ENCODE measurements at regions not wholly inside any gene's neighbourhood (a gene's known extent, or its start where the extent isn't known, plus 50 kb on each side); places are given as distances from the start of the nearest gene placed in this dataset.

- Histone ChIP-seq H3K4me1 (replicated peaks in 1 of 4; ENCODE audit: control insufficient read depth in 3 of 4, insufficient read depth in 4 of 4, low read length in 3 of 4) (no peaks in the 10 kb centered on the region; a peak in 1 of 7 replicates), H3K36me3 (ENCODE audit: control insufficient read depth in 2 of 4, insufficient read depth in 4 of 4, low read length in 3 of 4) (no peaks in the 10 kb centered on the region), H4K5ac (ENCODE audit: insufficient read length, low read depth, low read length) (no peak overlapping the region), H2BK20ac (ENCODE audit: low read length) (no peak overlapping the region), H2AK5ac (ENCODE audit: low read depth, low read length) (no peak overlapping the region), H3K79me2 (ENCODE audit: control insufficient read depth in 1 of 2, insufficient read depth in 2 of 2, low read length in 2 of 2) (no peaks in the 10 kb centered on the region), H3K27me3 (replicated peaks in 1 of 4; ENCODE audit: control insufficient read depth in 3 of 4, extremely low read depth in 1 of 4, insufficient read depth in 3 of 4, low read length in 3 of 4) (no peaks in the 10 kb centered on the region), H2AFZ (ENCODE audit: low read length) (no peak overlapping the region), H3K79me1 (ENCODE audit: low read depth, low read length) (no peaks in the 10 kb centered on the region), H2BK120ac (replicated peaks; ENCODE audit: low read depth, low read length) (no peak overlapping the region), H3K9me3 (ENCODE audit: insufficient read depth in 2 of 2, low read depth in 1 of 2, low read length in 1 of 2) (no peaks in the 10 kb centered on the region), H3K23me2 (ENCODE audit: low read depth, low read length) (no peaks in the 10 kb centered on the region), H4K91ac (replicated peaks; ENCODE audit: insufficient read length, low read length) (no peak overlapping the region), H3K14ac (ENCODE audit: insufficient read length) (no peak overlapping the region), H2BK12ac (ENCODE audit: low read depth, low read length) (no peak overlapping the region), H4K8ac (ENCODE audit: extremely low read depth, insufficient read depth, low read length) (no peak overlapping the region), H3K23ac (ENCODE audit: insufficient read length) (no peak overlapping the region), H3K9ac (replicated peaks in 1 of 4; ENCODE audit: extremely low read depth in 1 of 4, low read depth in 3 of 4, low read length in 3 of 4) (no peak overlapping the region), H3K4ac (replicated peaks; ENCODE audit: insufficient read length, low read depth, low read length) (no peak overlapping the region), H2BK5ac (ENCODE audit: low read depth, low read length) (no peak overlapping the region), H3K56ac (replicated peaks; ENCODE audit: insufficient read length, low read depth, low read length) (no peak overlapping the region), H3K18ac (ENCODE audit: extremely low read depth, low read length) (no peak overlapping the region), H2BK15ac (ENCODE audit: low read length) (no peak overlapping the region), H3K4me3 (ENCODE audit: extremely low read depth in 1 of 4, insufficient read depth in 2 of 4, low read depth in 3 of 4, low read length in 4 of 4) (no peak overlapping the region), H4K20me1 (replicated peaks in 1 of 2; ENCODE audit: control insufficient read depth in 1 of 2, insufficient read depth in 2 of 2, low read length in 2 of 2) (no peaks in the 10 kb centered on the region), H3K27ac (ENCODE audit: low read depth, low read length) (no peak overlapping the region), H3K4me2 (ENCODE audit: insufficient read depth in 1 of 2, low read depth in 2 of 2, low read length in 2 of 2) (no peak overlapping the region)
- POLR2A ChIA-PET (ENCODE audit: partially characterized antibody), result no interaction called here
- DNase-seq (ENCODE audit: low read depth in 1 of 2, low spot score in 2 of 2) (no peak), FAIRE-seq (no peak)
- no peak for TF ChIP-seq TAF1 (IDR thresholded peaks at IDR 0.05; ENCODE audit: low read depth, low read length)
- no peak for TF ChIP-seq POU5F1 (IDR thresholded peaks at IDR 0.05; ENCODE audit: low read depth, low read length)
- TF ChIP-seq CTCF (IDR thresholded peaks at IDR 0.05; ENCODE audit: control extremely low read depth in 1 of 3, insufficient read depth in 1 of 3, low read depth in 1 of 3, low read length in 3 of 3), result no peak
- TF ChIP-seq JUN (IDR thresholded peaks at IDR 0.05; ENCODE audit: low read depth, low read length), result no peak
- no peak for TF ChIP-seq POLR2A (IDR thresholded peaks at IDR 0.05; ENCODE audit: control extremely low read depth in 1 of 2, low read depth in 2 of 2, low read length in 2 of 2)
- no peak for TF ChIP-seq RNF2 (IDR thresholded peaks at IDR 0.05; ENCODE audit: borderline replicate concordance, low read depth, low read length, missing control alignments, poor library complexity, severe bottlenecking)
- CTCF ChIA-PET (ENCODE audit: partially characterized antibody), result interaction anchor here (1.0 to 1.5 kb wide), 4 partner anchors 16 to 432 kb away, joined by 3 to 5 read pairs (median 3); no protein-coding TSS in a partner anchor
- WGBS, 2 experiments (ENCODE audit: extremely low coverage in 1 of 2, insufficient coverage in 1 of 2, insufficient read length in 1 of 2, insufficient replicate concordance in 2 of 2, low coverage in 1 of 2, low lambda C conversion rate in 2 of 2, missing lambda C conversion rate in 1 of 2), result 89% methylated on average over 13 of the region's 13 CpGs; no CpG with 5 or more reads in 1 of the 2 experiments
Observed at GRCh38 chr4:184957446-184958115, 60.7 kb upstream of the HELT start.

Measured in H1 (cell line).